Motor neuron (in vitro differentiated cells): ENCODE measurements at regions not wholly inside any gene's neighbourhood (a gene's known extent, or its start where the extent isn't known, plus 50 kb on each side); places are given as distances from the start of the nearest gene placed in this dataset.

Experiments used
- ATAC-seq, 8 experiments: fragments of 200-7000 bp; cut with Tn5 transposase; replicated peaks in 6 of 8; 2 replicates each; pipeline ENCODE4 v1.8.0; 2021; ENCODE audit warnings: mild to moderate bottlenecking in 8 of 8, moderate library complexity in 8 of 8
- H3K27ac ChIP-seq, 2 donors: fragments of 250-450 bp; sonication (Bioruptor Pico); 2 replicates each; pipeline ENCODE4 v1.9.0; 2021; ENCODE audit warnings: antibody characterized with exemption in 2 of 2, mild to moderate bottlenecking in 2 of 2, moderate library complexity in 1 of 2
- H3K4me1 ChIP-seq, 2 donors: fragments of 250-450 bp; sonication (Bioruptor Pico); replicated peaks in 1 of 2; 2 replicates each; pipeline ENCODE4 v1.6.1; 2021; ENCODE audit warnings: antibody characterized with exemption in 2 of 2, mild to moderate bottlenecking in 2 of 2, moderate library complexity in 1 of 2
- H3K4me3 ChIP-seq, 5 donors: fragments of 250-450 bp; sonication (Bioruptor Pico); 2 replicates each; pipeline ENCODE4 v1.9.0; 2021; ENCODE audit warnings: antibody characterized with exemption in 5 of 5, mild to moderate bottlenecking in 5 of 5, moderate library complexity in 4 of 5
- WGBS, 10 experiments: fragments of 450-650 bp; shearing (Covaris generic); methylation state at CpG; one replicate each; pipeline ENCODE4 v1.0.0; 2022; 5-methylcytosine and 5-hydroxymethylcytosine counted together
- in situ Hi-C, 9 experiments: fragments of 400-800 bp; cut with MboI; loops; one replicate each; pipeline ENCODE4 v1.15.0; 2021; ENCODE audit warnings: low sequenced_read_pairs in 9 of 9, low pct_unique_long_range_greater_than_20kb in 2 of 9; ENCODE audit not compliant: unreplicated experiment in 9 of 9

GRCh38 chr5:100260968-100261367, 274.2 kb upstream of the FAM174A start:
- in situ Hi-C loops = no loop called here
- H3K27ac ChIP-seq = no peak overlapping the region
- no peaks in the 10 kb centered on the region for H3K4me1 ChIP-seq
- 0 to 100% (median 80%) methylated on average over 1 to 2 of the region's 2 CpGs; no CpG with 5 or more reads in 1 of the 10 experiments for WGBS, 10 experiments
- ATAC-seq = no peak
- H3K4me3 ChIP-seq = no peak overlapping the region

GRCh38 chr5:100252944-100253343, 282.2 kb upstream of the FAM174A start:
- no peak overlapping the region for H3K4me3 ChIP-seq
- peak in 1 of 8 experiments; percentile 12 for ATAC-seq
- H3K4me1 ChIP-seq = no peaks in the 10 kb centered on the region
- in situ Hi-C loops = no loop called here
- H3K27ac ChIP-seq = no peak overlapping the region

GRCh38 chr5:100252037-100252436, 283.1 kb upstream of the FAM174A start:
- WGBS, 10 experiments = 3 to 100% (median 73%) methylated on average over 1 to 3 of the region's 3 CpGs; no CpG with 5 or more reads in 1 of the 10 experiments
- in situ Hi-C loops = no loop called here

GRCh38 chr5:100249884-100250269, 285.3 kb upstream of the FAM174A start:
- no peak overlapping the region for H3K27ac ChIP-seq
- H3K4me1 ChIP-seq = no peaks in the 10 kb centered on the region
- whole genome bisulfite sequencing, 10 experiments = no CpG with 5 or more reads among the region's 2 CpGs
- in situ Hi-C loops = no loop called here
- no peak overlapping the region for H3K4me3 ChIP-seq
- no peak for ATAC-seq

More at GRCh38 chr5:100252037-100252436, 283.1 kb upstream of the FAM174A start:
- H3K4me3 ChIP-seq = no peak overlapping the region
- H3K27ac ChIP-seq = no peak overlapping the region
- H3K4me1 ChIP-seq = no peaks in the 10 kb centered on the region
- no peak for ATAC-seq

- WGBS, 10 experiments = 0 to 79% (median 30%) methylated on average over 1 to 4 of the region's 4 CpGs; no CpG with 5 or more reads in 2 of the 10 experiments
- H3K4me1 ChIP-seq = no peaks in the 10 kb centered on the region
- ATAC-seq = peak in 1 of 8 experiments; percentile 80
- H3K27ac ChIP-seq = no peak overlapping the region
- in situ Hi-C loops = no loop called here
- no peak overlapping the region for H3K4me3 ChIP-seq
Observed at GRCh38 chr5:100249211-100249883, 285.8 kb upstream of the FAM174A start.

GRCh38 chr5:100232736-100233135, 302.4 kb upstream of the FAM174A start:
- H3K27ac ChIP-seq = no peak overlapping the region
- in situ Hi-C loops = no loop called here
- peak in 5 of 8 experiments; percentile 46 to 66 (median 53) for ATAC-seq
- no peaks in the 10 kb centered on the region for H3K4me1 ChIP-seq
- 0 to 90% (median 47%) methylated on average over 1 to 3 of the region's 3 CpGs; no CpG with 5 or more reads in 2 of the 10 experiments for WGBS, 10 experiments
- H3K4me3 ChIP-seq = no peak overlapping the region

GRCh38 chr5:100188778-100189177, 346.4 kb upstream of the FAM174A start:
- 0 to 100% (median 88%) methylated on average over 1 of the region's 1 CpG for WGBS, 10 experiments
- in situ Hi-C loops = no loop called here
- no peak for ATAC-seq
- Histone ChIP-seq H3K27ac (no peak overlapping the region), H3K4me1 (no peaks in the 10 kb centered on the region), H3K4me3 (no peak overlapping the region)

- H3K27ac ChIP-seq = no peak overlapping the region
- H3K4me3 ChIP-seq = no peak overlapping the region
- 10 to 94% (median 80%) methylated on average over 1 to 3 of the region's 3 CpGs for WGBS, 10 experiments
- no peaks in the 10 kb centered on the region for H3K4me1 ChIP-seq
- in situ Hi-C loops = no loop called here
- ATAC-seq = no peak
Observed at GRCh38 chr5:100188339-100188738, 346.8 kb upstream of the FAM174A start.

GRCh38 chr5:100186181-100186580, 349.0 kb upstream of the FAM174A start:
- Histone ChIP-seq H3K4me1 (no peaks in the 10 kb centered on the region), H3K4me3 (no peak overlapping the region), H3K27ac (no peak overlapping the region)
- WGBS, 10 experiments = 0 to 90% (median 53%) methylated on average over 1 to 2 of the region's 2 CpGs; no CpG with 5 or more reads in 3 of the 10 experiments
- no peak for ATAC-seq
- in situ Hi-C loops = no loop called here

- ATAC-seq = no peak
- H3K27ac ChIP-seq = no peak overlapping the region
- in situ Hi-C loops = no loop called here
- H3K4me3 ChIP-seq = no peak overlapping the region
- 20 to 100% (median 90%) methylated on average over 1 of the region's 1 CpG for WGBS, 10 experiments
- H3K4me1 ChIP-seq = no peaks in the 10 kb centered on the region
Observed at GRCh38 chr5:100182402-100182801, 352.8 kb upstream of the FAM174A start.

- Histone ChIP-seq H3K4me1 (no peaks in the 10 kb centered on the region), H3K27ac (no peak overlapping the region), H3K4me3 (no peak overlapping the region)
- 0 to 100% (median 89%) methylated on average over 1 of the region's 1 CpG; no CpG with 5 or more reads in 5 of the 10 experiments for WGBS, 10 experiments
- ATAC-seq = no peak
- in situ Hi-C loops = no loop called here
Observed at GRCh38 chr5:100175346-100175745, 359.8 kb upstream of the FAM174A start.

GRCh38 chr5:100165309-100165708, 369.9 kb upstream of the FAM174A start:
- in situ Hi-C loops = no loop called here
- Histone ChIP-seq H3K4me3 (no peak overlapping the region), H3K4me1 (no peaks in the 10 kb centered on the region), H3K27ac (no peak overlapping the region)
- no peak for ATAC-seq
- 0 to 100% (median 74%) methylated on average over 1 of the region's 1 CpG for WGBS, 10 experiments

- Histone ChIP-seq H3K4me1 (no peaks in the 10 kb centered on the region), H3K27ac (no peak overlapping the region), H3K4me3 (no peak overlapping the region)
- 0 to 100% (median 82%) methylated on average over 1 of the region's 1 CpG; no CpG with 5 or more reads in 3 of the 10 experiments for WGBS, 10 experiments
- in situ Hi-C loops = no loop called here
- ATAC-seq = no peak
Observed at GRCh38 chr5:100161868-100162267, 373.3 kb upstream of the FAM174A start.

- H3K4me3 ChIP-seq = no peak overlapping the region
- H3K27ac ChIP-seq = no peak overlapping the region
- H3K4me1 ChIP-seq = no peaks in the 10 kb centered on the region
- ATAC-seq = no peak
- WGBS, 10 experiments = 60 to 100% (median 86%) methylated on average over 1 of the region's 1 CpG; no CpG with 5 or more reads in 3 of the 10 experiments
- in situ Hi-C loops = no loop called here
Observed at GRCh38 chr5:100157066-100157465, 378.1 kb upstream of the FAM174A start.
